DOHH2 (cell line): ENCODE measurements at regions not wholly inside any gene's neighbourhood (a gene's known extent, or its start where the extent isn't known, plus 50 kb on each side); places are given as distances from the start of the nearest gene placed in this dataset.

Experiments
- H3F3A ChIP-seq: fragments of 200-600 bp; sonication (generic), shearing (Covaris generic); 2 replicates; pipeline ENCODE4 v1.6.0; 2016; ENCODE audit warnings: antibody characterized with exemption, mild to moderate bottlenecking; ENCODE audit not compliant: control insufficient read depth, insufficient read depth
- H3K27ac ChIP-seq: fragments of 200-600 bp; sonication (generic); 2 replicates; pipeline ENCODE4 v1.5.1; 2014; ENCODE audit warnings: low read depth, mild to moderate bottlenecking, low read length, moderate library complexity
- H3K27me3 ChIP-seq: fragments of 200-600 bp; sonication (generic); 2 replicates; pipeline ENCODE4 v1.6.1; 2014; ENCODE audit warnings: mild to moderate bottlenecking, low read length, mixed read lengths; ENCODE audit not compliant: control insufficient read depth
- H3K36me3 ChIP-seq: fragments of 200-600 bp; sonication (generic); 2 replicates; pipeline ENCODE4 v1.6.1; 2014; ENCODE audit warnings: mild to moderate bottlenecking, low read length, moderate library complexity, mixed read lengths; ENCODE audit not compliant: control insufficient read depth
- H3K4me1 ChIP-seq: fragments of 200-600 bp; sonication (generic); 2 replicates; pipeline ENCODE4 v1.6.1; 2014; ENCODE audit warnings: mild to moderate bottlenecking, low read length, mixed read lengths; ENCODE audit not compliant: control insufficient read depth
- H3K4me2 ChIP-seq: fragments of 200-600 bp; sonication (generic); 2 replicates; pipeline ENCODE4 v1.6.0; 2014; ENCODE audit warnings: mild to moderate bottlenecking, low read length, moderate library complexity
- H3K4me3 ChIP-seq: fragments of 200-600 bp; sonication (generic); 2 replicates; pipeline ENCODE4 v1.5.1; 2014; ENCODE audit warnings: mild to moderate bottlenecking, low read length, mixed read lengths
- H3K79me2 ChIP-seq: fragments of 200-600 bp; sonication (generic); 2 replicates; pipeline ENCODE4 v1.6.1; 2014; ENCODE audit warnings: mild to moderate bottlenecking, low read length, mixed read lengths; ENCODE audit not compliant: control insufficient read depth
- H3K9me2 ChIP-seq: fragments of 200-600 bp; sonication (generic); replicated peaks from 2 replicates; pipeline ENCODE4 v1.6.1; 2014; ENCODE audit warnings: mild to moderate bottlenecking, low read length, mixed read lengths; ENCODE audit not compliant: control insufficient read depth
- H3K9me3 ChIP-seq: fragments of 200-600 bp; sonication (generic); 2 replicates; pipeline ENCODE4 v1.6.1; 2014; ENCODE audit warnings: antibody characterized with exemption, low read length, mixed read lengths; ENCODE audit not compliant: control insufficient read depth, insufficient read depth
- H4K20me1 ChIP-seq: fragments of 200-600 bp; sonication (generic); 2 replicates; pipeline ENCODE4 v1.6.0; 2014; ENCODE audit warnings: low read depth, mild to moderate bottlenecking, antibody characterized with exemption, low read length, moderate library complexity; ENCODE audit not compliant: control insufficient read depth, insufficient read depth
- EZH2phosphoT487 ChIP-seq: fragments of 200-600 bp; sonication (generic); IDR thresholded peaks from 2 replicates; pipeline ENCODE4 v1.6.1; 2017; ENCODE audit warnings: borderline replicate concordance, mild to moderate bottlenecking, antibody characterized with exemption, low read length, moderate library complexity, mixed read lengths
- TF ChIP-seq, protein P1 (sequence below): fragments of 200-600 bp; sonication (generic); IDR thresholded peaks from one replicate; pipeline ENCODE4 v1.5.1; 2014; ENCODE audit warnings: antibody characterized with exemption, mild to moderate bottlenecking, low read depth, low read length; ENCODE audit not compliant: poor library complexity, severe bottlenecking

DNA sequence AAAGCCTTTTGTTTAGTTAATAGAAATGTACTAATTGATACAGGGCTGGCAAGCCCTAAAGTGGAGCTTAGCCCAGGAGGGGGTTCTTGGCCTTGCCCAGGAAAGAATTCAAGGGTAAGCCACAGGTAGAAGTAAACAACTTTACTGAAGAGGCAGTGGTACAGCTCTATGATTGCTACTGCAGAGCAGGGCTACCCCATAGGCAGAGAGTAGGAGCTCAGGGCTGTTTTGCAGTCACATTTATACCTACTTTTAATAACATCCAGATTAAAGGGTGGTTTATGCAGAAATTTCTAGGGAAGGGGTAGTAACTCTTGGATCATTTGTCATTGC, 680.4 kb upstream of the GJE1 start:
- H3F3A ChIP-seq, result no peaks in the 10 kb centered on the region
- no peak overlapping the region for H3K27ac ChIP-seq
- no peak overlapping the region for H3K4me2 ChIP-seq
- no peaks in the 10 kb centered on the region for H3K9me2 ChIP-seq
- no peaks in the 10 kb centered on the region for H3K4me1 ChIP-seq
- no peaks in the 10 kb centered on the region for H3K79me2 ChIP-seq
- H3K4me3 ChIP-seq, result no peak overlapping the region
- H4K20me1 ChIP-seq, result no peaks in the 10 kb centered on the region
- H3K9me3 ChIP-seq, result no peaks in the 10 kb centered on the region
- no peaks in the 10 kb centered on the region for H3K27me3 ChIP-seq
- no peak for TF ChIP-seq EZH2phosphoT487
- TF ChIP-seq, protein P1, sequence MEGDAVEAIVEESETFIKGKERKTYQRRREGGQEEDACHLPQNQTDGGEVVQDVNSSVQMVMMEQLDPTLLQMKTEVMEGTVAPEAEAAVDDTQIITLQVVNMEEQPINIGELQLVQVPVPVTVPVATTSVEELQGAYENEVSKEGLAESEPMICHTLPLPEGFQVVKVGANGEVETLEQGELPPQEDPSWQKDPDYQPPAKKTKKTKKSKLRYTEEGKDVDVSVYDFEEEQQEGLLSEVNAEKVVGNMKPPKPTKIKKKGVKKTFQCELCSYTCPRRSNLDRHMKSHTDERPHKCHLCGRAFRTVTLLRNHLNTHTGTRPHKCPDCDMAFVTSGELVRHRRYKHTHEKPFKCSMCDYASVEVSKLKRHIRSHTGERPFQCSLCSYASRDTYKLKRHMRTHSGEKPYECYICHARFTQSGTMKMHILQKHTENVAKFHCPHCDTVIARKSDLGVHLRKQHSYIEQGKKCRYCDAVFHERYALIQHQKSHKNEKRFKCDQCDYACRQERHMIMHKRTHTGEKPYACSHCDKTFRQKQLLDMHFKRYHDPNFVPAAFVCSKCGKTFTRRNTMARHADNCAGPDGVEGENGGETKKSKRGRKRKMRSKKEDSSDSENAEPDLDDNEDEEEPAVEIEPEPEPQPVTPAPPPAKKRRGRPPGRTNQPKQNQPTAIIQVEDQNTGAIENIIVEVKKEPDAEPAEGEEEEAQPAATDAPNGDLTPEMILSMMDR, result no peak
- no peaks in the 10 kb centered on the region for H3K36me3 ChIP-seq

DNA sequence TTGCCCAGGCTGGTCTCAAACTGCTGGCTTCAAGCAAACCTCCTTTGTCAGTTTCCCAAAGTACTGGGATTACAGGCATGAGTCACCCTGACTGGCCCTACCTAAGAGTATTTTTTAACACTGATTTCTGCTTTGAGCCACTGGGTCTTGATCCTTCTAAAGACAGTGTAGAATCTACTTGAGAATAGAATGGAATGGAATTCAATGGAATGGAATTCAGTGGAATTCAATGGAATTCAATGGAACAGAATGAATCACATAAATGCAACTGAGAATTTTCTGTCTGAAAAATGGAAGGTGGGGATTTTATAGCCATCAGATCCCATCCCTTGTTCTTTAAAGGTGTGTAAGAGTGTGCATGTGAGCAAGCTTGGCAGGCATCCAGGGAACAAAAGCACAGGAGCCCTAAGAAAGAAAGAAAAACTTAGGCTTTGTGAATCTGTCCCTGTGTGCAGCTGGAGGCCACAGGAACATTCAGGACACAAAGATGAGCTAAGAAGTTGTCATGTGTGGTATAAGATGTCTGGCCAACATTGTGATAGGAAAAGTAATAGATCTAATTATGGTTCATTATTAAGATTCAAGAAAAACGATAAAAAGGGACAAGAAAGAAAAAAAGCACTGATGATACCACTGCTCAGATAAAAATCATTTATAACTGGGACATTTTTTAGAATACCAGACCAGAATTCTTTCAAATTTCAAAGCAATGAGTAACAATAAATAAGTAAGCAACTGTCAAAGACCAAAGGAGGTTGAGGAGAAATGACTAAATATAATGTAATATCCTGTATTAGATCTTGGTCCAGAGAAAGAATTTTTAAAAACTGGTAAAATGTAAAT, 681.0 kb upstream of the GJE1 start:
- H3K27ac ChIP-seq, result no peak overlapping the region
- H3K9me3 ChIP-seq, result no peaks in the 10 kb centered on the region
- no peaks in the 10 kb centered on the region for H3F3A ChIP-seq
- H3K9me2 ChIP-seq, result no peaks in the 10 kb centered on the region
- H4K20me1 ChIP-seq, result no peaks in the 10 kb centered on the region
- H3K36me3 ChIP-seq, result no peaks in the 10 kb centered on the region
- H3K79me2 ChIP-seq, result no peaks in the 10 kb centered on the region
- no peak overlapping the region for H3K4me3 ChIP-seq
- no peaks in the 10 kb centered on the region for H3K4me1 ChIP-seq
- TF ChIP-seq EZH2phosphoT487, result no peak
- TF ChIP-seq, protein P1, result no peak
- no peak overlapping the region for H3K4me2 ChIP-seq
- H3K27me3 ChIP-seq, result no peaks in the 10 kb centered on the region

DNA sequence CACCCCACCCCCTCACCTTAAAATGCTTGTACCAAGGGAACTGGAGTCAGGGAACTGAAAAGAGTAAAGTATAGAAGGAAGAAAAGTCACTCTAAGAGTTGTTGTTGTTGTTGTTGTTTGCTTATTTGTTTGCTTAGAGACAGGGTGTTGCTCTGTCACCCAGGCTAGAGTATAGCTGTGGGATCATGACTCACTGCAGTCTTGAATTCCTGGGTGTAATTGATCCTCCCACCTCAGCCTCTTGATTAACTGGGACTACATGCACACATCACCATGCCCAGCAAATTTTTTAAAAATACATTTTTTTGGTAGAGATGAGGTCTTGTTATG, 681.6 kb upstream of the GJE1 start:
- no peaks in the 10 kb centered on the region for H3K27me3 ChIP-seq
- H3K27ac ChIP-seq, result no peak overlapping the region
- H3K4me2 ChIP-seq, result no peak overlapping the region
- no peaks in the 10 kb centered on the region for H3K36me3 ChIP-seq
- no peaks in the 10 kb centered on the region for H3K9me3 ChIP-seq
- H3K4me3 ChIP-seq, result no peak overlapping the region
- TF ChIP-seq, protein P1, result no peak
- no peak for TF ChIP-seq EZH2phosphoT487
- no peaks in the 10 kb centered on the region for H3K9me2 ChIP-seq
- no peaks in the 10 kb centered on the region for H3K79me2 ChIP-seq
- no peaks in the 10 kb centered on the region for H3F3A ChIP-seq
- no peaks in the 10 kb centered on the region for H3K4me1 ChIP-seq
- H4K20me1 ChIP-seq, result no peaks in the 10 kb centered on the region
